GM12878 (cell line): ENCODE measurements at regions not wholly inside any gene's neighbourhood (a gene's known extent, or its start where the extent isn't known, plus 50 kb on each side); places are given as distances from the start of the nearest gene placed in this dataset.

Experiments
- ATAC-seq: fragments of 200-7000 bp; cut with Tn5 transposase; 3 replicates; pipeline ENCODE4 v1.9.1; 2020; ENCODE audit warnings: mild to moderate bottlenecking, moderate library complexity
- BruUV-seq: library from RNA; stranded (reverse); fragments of 400-500 nt; replicated peaks from 2 replicates; lab custom pipeline; 2021; lab: Mats Ljungman, UMichigan
- CTCF ChIA-PET: fragments of 300-600 bp; sonication (Branson Sonifier 250); formaldehyde crosslinking; extraction: SDS; loops from one replicate; lab custom pipeline; 2021; ENCODE audit warnings: inconsistent platforms; lab: Yijun Ruan, JAX
- POLR2A ChIA-PET: fragments of 350-600 bp; formaldehyde crosslinking; extraction: SDS; loops from one replicate; lab custom pipeline; 2021; ENCODE audit warnings: inconsistent platforms; lab: Charles Lee
- RAD21 ChIA-PET: fragments of 300-600 bp; sonication (Branson Sonifier 250); formaldehyde crosslinking; loops from one replicate; lab custom pipeline; 2023; ENCODE audit warnings: antibody characterized with exemption; ENCODE audit not compliant: unreplicated experiment; lab: Charles Lee
- SMC1A ChIA-PET: fragments of 300-600 bp; sonication (Branson Sonifier 250); formaldehyde crosslinking; loops from one replicate; lab custom pipeline; 2023; ENCODE audit not compliant: unreplicated experiment, uncharacterized antibody; lab: Charles Lee
- DNase-seq: peaks from one replicate; pipeline ENCODE4 v3.0.0-alpha.2; 2011; ENCODE audit warnings: low read depth, low spot score
- FAIRE-seq: peaks from 3 replicates; lab custom pipeline; 2011; peaks lifted over from hg19 to GRCh38; lab: Jason Lieb, UNC
- H2AFZ ChIP-seq: 2 replicates; pipeline ENCODE4 v1.6.0; 2011; ENCODE audit warnings: low read depth, low read length, control low read depth; ENCODE audit not compliant: control insufficient read depth
- H3K27ac ChIP-seq: 2 replicates; pipeline ENCODE4 v1.5.1; 2011; ENCODE audit warnings: control low read depth; ENCODE audit not compliant: control insufficient read depth, insufficient read depth
- H3K27me3 ChIP-seq, 2 experiments: replicated peaks in 1 of 2; 2 replicates each; pipeline versions ENCODE4 v1.6.0 to v1.6.1; 2011; ENCODE audit warnings: low read length in 1 of 2; ENCODE audit not compliant: control insufficient read depth in 2 of 2, insufficient read depth in 2 of 2
- H3K36me3 ChIP-seq, 2 experiments: 2 replicates each; pipeline ENCODE4 v1.5.1; 2011; ENCODE audit warnings: low read length in 1 of 2; ENCODE audit not compliant: control insufficient read depth in 2 of 2, insufficient read depth in 2 of 2
- H3K4me1 ChIP-seq: 2 replicates; pipeline ENCODE4 v1.6.1; 2011; ENCODE audit warnings: mild to moderate bottlenecking, low read length, moderate library complexity, mixed read lengths; ENCODE audit not compliant: control insufficient read depth, insufficient read depth
- H3K4me2 ChIP-seq: 2 replicates; pipeline ENCODE4 v1.6.0; 2011; ENCODE audit warnings: control low read depth; ENCODE audit not compliant: control insufficient read depth, insufficient read depth
- H3K4me3 ChIP-seq: fragments of 200-600 bp; sonication (generic); 2 replicates; pipeline ENCODE4 v1.5.1; 2016
- H3K79me2 ChIP-seq: 2 replicates; pipeline ENCODE4 v1.6.0; 2011; ENCODE audit warnings: low read length; ENCODE audit not compliant: control insufficient read depth, insufficient read depth
- H3K9ac ChIP-seq: 2 replicates; pipeline ENCODE4 v1.8.0; 2011; ENCODE audit warnings: low read length, control low read depth, mixed read lengths; ENCODE audit not compliant: control insufficient read depth, insufficient read depth
- H3K9me3 ChIP-seq: replicated peaks from 3 replicates; pipeline ENCODE4 v1.5.1; 2011; ENCODE audit warnings: mild to moderate bottlenecking, low read length; ENCODE audit not compliant: control insufficient read depth, insufficient read depth
- H4K20me1 ChIP-seq: 2 replicates; pipeline ENCODE4 v1.6.0; 2011; ENCODE audit not compliant: control insufficient read depth, insufficient read depth
- CHD2 ChIP-seq: IDR thresholded peaks from 2 replicates; pipeline ENCODE4 v1.6.1; 2011; ENCODE audit warnings: low read depth, low read length, improper control_type of control experiment, borderline replicate concordance
- IKZF1 ChIP-seq: fragments of 450-650 bp; conservative IDR thresholded peaks from 2 replicates; pipeline ENCODE4 v1.6.1; 2017; ENCODE audit warnings: antibody characterized with exemption, mild to moderate bottlenecking
- MTA3 ChIP-seq: IDR thresholded peaks from 2 replicates; pipeline ENCODE4 v1.6.1; 2012; ENCODE audit warnings: low read length, inconsistent platforms, borderline replicate concordance
- POLR2AphosphoS2 ChIP-seq: IDR thresholded peaks from 2 replicates; pipeline ENCODE4 v1.6.1; 2011; ENCODE audit warnings: low read depth, mild to moderate bottlenecking, low read length, improper control_type of control experiment, moderate library complexity
- POLR2AphosphoS5 ChIP-seq: IDR thresholded peaks from 2 replicates; pipeline ENCODE4 v1.6.1; 2011; ENCODE audit warnings: mild to moderate bottlenecking, low read length, inconsistent platforms
- ZBTB11 ChIP-seq: fragments of 450-650 bp; formaldehyde crosslinking; IDR thresholded peaks from 2 replicates; pipeline ENCODE4 v1.5.0; 2022; ENCODE audit warnings: mild to moderate bottlenecking, missing genetic modification characterization
- WGBS: methylation state at CpG from one replicate; pipeline ENCODE4 v1.1.6; 2016; ENCODE audit warnings: low lambda C conversion rate; ENCODE audit not compliant: insufficient replicate concordance, insufficient coverage; ENCODE audit errors: missing lambda C conversion rate; 5-methylcytosine and 5-hydroxymethylcytosine counted together
- in situ Hi-C: fragments of 300-500 bp; cut with MboI; formaldehyde crosslinking; loops from 9 replicates; pipeline ENCODE4 v1.14.3; 2018; ENCODE audit warnings: mixed read lengths
- intact Hi-C: fragments of 100-400 bp; cut with micrococcal nuclease; formaldehyde crosslinking; loops from one replicate; pipeline ENCODE4 v1.14.2; 2022; ENCODE audit not compliant: unreplicated experiment

- no peak for DNase-seq
- Histone ChIP-seq H3K9ac (no peak overlapping the region), H3K27ac (no peak overlapping the region), H3K9me3 (no peaks in the 10 kb centered on the region), H3K79me2 (no peaks in the 10 kb centered on the region), H4K20me1 (no peaks in the 10 kb centered on the region), H3K27me3 (peaks cover 1 to 2% of the 10 kb centered on the region in 2 experiments; a peak in 3 of 4 replicates), H3K36me3 (no peaks in the 10 kb centered on the region), H3K4me1 (no peaks in the 10 kb centered on the region), H2AFZ (no peak overlapping the region), H3K4me3 (no peak overlapping the region), H3K4me2 (no peak overlapping the region)
- no peak for TF ChIP-seq POLR2AphosphoS2
- TF ChIP-seq MTA3, result no peak
- TF ChIP-seq IKZF1, result no peak
- TF ChIP-seq CHD2, result no peak
- TF ChIP-seq POLR2AphosphoS5, result no peak
- TF ChIP-seq ZBTB11 (CRISPR knock-in tag), result no peak
- WGBS, result 50% methylated on average over 17 of the region's 19 CpGs
- POLR2A ChIA-PET, result no interaction called here
- BruUV-seq, result no TSS peak
- RAD21 ChIA-PET, result no interaction called here
- CTCF ChIA-PET, result no interaction called here
- intact Hi-C loops, result no loop called here
- ATAC-seq, result no peak
- SMC1A ChIA-PET, result no interaction called here
- no peak for FAIRE-seq
- in situ Hi-C loops, result no loop called here
Measured at GRCh38 chr7:155953781-155954549, 141.7 kb upstream of the SHH start.
